ENCODE measurements at regions not wholly inside any gene's neighbourhood (a gene's known extent, or its start where the extent isn't known, plus 50 kb on each side); places are given as distances from the start of the nearest gene placed in this dataset.
"Not testable (repeated sequence)": the region's sequence is repeated elsewhere in the genome, so short reads cannot be mapped to it uniquely, and the experiment has no call there.

GRCh38 chr6:50362706-50363105, 313.0 kb upstream of the DEFB112 start:
- Mint-ChIP-seq H3K4me1 (no peaks in the 10 kb centered on the region), H3K4me3 (no peak overlapping the region), H3K36me3 (no peaks in the 10 kb centered on the region), H3K27me3 (no peaks in the 10 kb centered on the region), H3K9me3 (peaks cover 3 to 30% (median 7%) of the 10 kb centered on the region in 5 donors), H3K27ac (no peak overlapping the region)
- H3K27ac ChIP-seq (ENCODE audit: low read depth, low read length) = no peak overlapping the region
- no peak overlapping the region for H3K4me3 ChIP-seq (ENCODE audit: low read length)
- ChIA-PET CTCF (no interaction called here), POLR2A (no interaction called here)
- H3K27me3 ChIP-seq (ENCODE audit: insufficient read depth, low read length, poor library complexity, severe bottlenecking) = no peaks in the 10 kb centered on the region
- no peaks in the 10 kb centered on the region for H3K4me1 ChIP-seq (ENCODE audit: insufficient read depth, low read length)
- no peak for DNase-seq
- H3K9me3 ChIP-seq (ENCODE audit: low read length) = no peaks in the 10 kb centered on the region
- H3K36me3 ChIP-seq (ENCODE audit: insufficient read depth, low read length) = no peaks in the 10 kb centered on the region

GRCh38 chr6:50369996-50370395, 320.3 kb upstream of the DEFB112 start:
- Histone ChIP-seq H3K36me3 (ENCODE audit: insufficient read depth, low read length) (no peaks in the 10 kb centered on the region), H3K4me1 (ENCODE audit: insufficient read depth, low read length) (no peaks in the 10 kb centered on the region), H3K27ac (ENCODE audit: low read depth, low read length) (no peak overlapping the region), H3K4me3 (ENCODE audit: low read length) (no peak overlapping the region), H3K9me3 (ENCODE audit: low read length) (no peaks in the 10 kb centered on the region), H3K27me3 (ENCODE audit: insufficient read depth, low read length, poor library complexity, severe bottlenecking) (no peaks in the 10 kb centered on the region)
- CTCF ChIA-PET = no interaction called here
- H3K36me3 Mint-ChIP-seq = no peaks in the 10 kb centered on the region
- no peaks in the 10 kb centered on the region for H3K27me3 Mint-ChIP-seq
- H3K27ac Mint-ChIP-seq = no peak overlapping the region
- POLR2A ChIA-PET = no interaction called here
- peaks cover under 1 to 20% (median 3%) of the 10 kb centered on the region in 5 donors for H3K9me3 Mint-ChIP-seq
- no peaks in the 10 kb centered on the region for H3K4me1 Mint-ChIP-seq
- DNase-seq = no peak
- H3K4me3 Mint-ChIP-seq = no peak overlapping the region

DNA sequence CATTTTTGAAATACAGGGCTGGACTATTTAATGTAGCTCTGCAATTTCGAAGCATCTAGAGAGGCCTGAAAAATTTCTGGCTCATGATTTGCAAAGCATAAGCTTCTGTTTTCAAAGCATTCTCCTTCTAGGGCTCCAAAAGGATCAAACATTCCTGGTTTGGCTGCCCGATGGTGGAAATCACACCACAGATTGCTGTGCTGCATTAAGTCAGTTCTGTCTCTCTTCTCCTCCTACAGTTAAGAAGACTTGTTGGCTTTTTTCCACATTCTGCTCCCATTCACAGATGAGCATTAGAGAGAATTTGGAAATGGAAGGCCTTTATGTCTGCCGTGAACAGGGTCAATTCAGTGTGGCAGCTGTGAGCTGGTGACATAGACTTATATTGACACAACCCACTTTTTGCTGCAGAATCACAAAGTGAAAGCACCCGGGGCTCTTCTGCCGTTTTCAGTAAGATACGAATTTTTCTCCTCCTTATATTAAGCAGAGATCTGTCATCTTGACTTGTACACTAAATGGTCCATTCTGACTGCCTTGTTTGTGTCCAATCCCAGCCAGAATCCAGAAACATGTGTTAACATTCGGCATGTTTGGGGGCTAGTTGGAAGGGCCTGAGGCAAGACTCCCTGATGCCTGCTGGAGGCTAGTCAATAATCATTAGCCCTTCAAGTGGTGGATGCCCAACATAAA, 330.8 kb upstream of the DEFB112 start:
- H3K4me3 Mint-ChIP-seq = no peak overlapping the region
- no peaks in the 10 kb centered on the region for H3K27me3 Mint-ChIP-seq
- CTCF ChIA-PET = no interaction called here
- Histone ChIP-seq H3K4me3 (ENCODE audit: low read length) (no peak overlapping the region), H3K9me3 (ENCODE audit: low read length) (no peaks in the 10 kb centered on the region), H3K27ac (ENCODE audit: low read depth, low read length) (no peak overlapping the region), H3K36me3 (ENCODE audit: insufficient read depth, low read length) (no peaks in the 10 kb centered on the region), H3K27me3 (ENCODE audit: insufficient read depth, low read length, poor library complexity, severe bottlenecking) (no peaks in the 10 kb centered on the region), H3K4me1 (ENCODE audit: insufficient read depth, low read length) (no peaks in the 10 kb centered on the region)
- H3K4me1 Mint-ChIP-seq = no peaks in the 10 kb centered on the region
- no peaks in the 10 kb centered on the region for H3K36me3 Mint-ChIP-seq
- DNase-seq = no peak
- peaks cover 8 to 25% (median 12%) of the 10 kb centered on the region in 5 donors for H3K9me3 Mint-ChIP-seq
- no peak overlapping the region for H3K27ac Mint-ChIP-seq
- POLR2A ChIA-PET = no interaction called here

DNA sequence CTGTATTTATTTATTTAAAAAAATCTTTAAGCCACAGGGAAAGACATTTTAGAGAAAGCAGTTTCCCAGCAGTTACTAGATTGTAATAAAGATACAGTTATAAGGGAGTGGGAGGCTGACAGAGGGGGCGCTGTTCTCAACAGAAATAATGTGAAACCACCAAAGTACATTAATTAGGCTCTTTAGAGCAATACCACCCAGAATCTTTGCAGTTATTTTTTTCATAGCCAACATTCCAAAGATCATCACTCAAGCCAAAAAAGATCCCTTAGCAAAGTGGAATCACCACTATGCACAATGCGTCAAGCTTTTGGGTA, 331.3 kb upstream of the DEFB112 start:
- no peak overlapping the region for H3K4me3 Mint-ChIP-seq
- Histone ChIP-seq H3K27me3 (ENCODE audit: insufficient read depth, low read length, poor library complexity, severe bottlenecking) (no peaks in the 10 kb centered on the region), H3K9me3 (ENCODE audit: low read length) (no peaks in the 10 kb centered on the region), H3K27ac (ENCODE audit: low read depth, low read length) (no peak overlapping the region), H3K36me3 (ENCODE audit: insufficient read depth, low read length) (no peaks in the 10 kb centered on the region), H3K4me3 (ENCODE audit: low read length) (no peak overlapping the region), H3K4me1 (ENCODE audit: insufficient read depth, low read length) (no peaks in the 10 kb centered on the region)
- ChIA-PET CTCF (no interaction called here), POLR2A (no interaction called here)
- H3K27me3 Mint-ChIP-seq = no peaks in the 10 kb centered on the region
- H3K4me1 Mint-ChIP-seq = no peaks in the 10 kb centered on the region
- H3K27ac Mint-ChIP-seq = no peak overlapping the region
- no peaks in the 10 kb centered on the region for H3K36me3 Mint-ChIP-seq
- H3K9me3 Mint-ChIP-seq = peaks cover 5 to 20% (median 11%) of the 10 kb centered on the region in 5 donors
- no peak for DNase-seq

- Histone ChIP-seq H3K4me1 (ENCODE audit: insufficient read depth, low read length) (no peaks in the 10 kb centered on the region), H3K27ac (ENCODE audit: low read depth, low read length) (no peak overlapping the region), H3K36me3 (ENCODE audit: insufficient read depth, low read length) (no peaks in the 10 kb centered on the region), H3K27me3 (ENCODE audit: insufficient read depth, low read length, poor library complexity, severe bottlenecking) (no peaks in the 10 kb centered on the region), H3K4me3 (ENCODE audit: low read length) (no peak overlapping the region), H3K9me3 (ENCODE audit: low read length) (no peaks in the 10 kb centered on the region)
- Mint-ChIP-seq H3K36me3 (no peaks in the 10 kb centered on the region), H3K4me3 (no peak overlapping the region), H3K4me1 (no peaks in the 10 kb centered on the region), H3K9me3 (peaks cover 5 to 20% (median 11%) of the 10 kb centered on the region in 5 donors), H3K27me3 (peaks cover 0 to 2% of the 10 kb centered on the region in 2 donors), H3K27ac (no peak overlapping the region)
- no peak for DNase-seq
- POLR2A ChIA-PET = no interaction called here
- CTCF ChIA-PET = no interaction called here
Measured at GRCh38 chr6:50390416-50390815, 322.9 kb upstream of the TFAP2D start.

DNA sequence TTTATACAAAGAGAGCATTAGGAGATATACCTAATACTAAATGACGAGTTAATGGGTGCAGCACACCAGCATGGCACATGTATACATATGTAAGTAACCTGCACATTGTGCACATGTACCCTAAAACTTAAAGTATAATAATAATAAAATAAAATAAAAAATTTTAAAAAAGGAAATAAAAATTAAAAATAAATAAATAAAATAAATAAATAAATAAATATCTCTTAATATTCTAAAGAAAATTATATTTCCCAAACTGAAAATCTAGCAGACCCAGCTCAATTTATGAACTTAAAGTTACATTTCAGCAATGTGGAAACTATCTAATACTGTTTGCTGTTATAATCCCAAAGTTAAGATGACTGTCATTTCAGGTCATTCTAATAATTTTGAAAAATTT, 319.2 kb upstream of the TFAP2D start:
- DNase-seq; H3K27me3 Mint-ChIP-seq; H3K36me3 ChIP-seq (ENCODE audit: insufficient read depth, low read length); H3K9me3 ChIP-seq (ENCODE audit: low read length); H3K27ac ChIP-seq (ENCODE audit: low read depth, low read length); CTCF ChIA-PET; H3K36me3 Mint-ChIP-seq; H3K4me3 Mint-ChIP-seq; H3K27ac Mint-ChIP-seq; H3K4me1 Mint-ChIP-seq; POLR2A ChIA-PET; H3K4me1 ChIP-seq (ENCODE audit: insufficient read depth, low read length); H3K27me3 ChIP-seq (ENCODE audit: insufficient read depth, low read length, poor library complexity, severe bottlenecking); H3K4me3 ChIP-seq (ENCODE audit: low read length): not testable (repeated sequence)
- H3K9me3 Mint-ChIP-seq = peaks cover 1 to 15% (median 6%) of the 10 kb centered on the region in 5 donors

GRCh38 chr6:50404643-50405042, 308.7 kb upstream of the TFAP2D start:
- Mint-ChIP-seq H3K4me1 (no peaks in the 10 kb centered on the region), H3K9me3 (peaks cover 8 to 18% (median 12%) of the 10 kb centered on the region in 5 donors), H3K27ac (peak overlapping the region in 1 of 8 donors; percentile 38), H3K27me3 (peaks cover 0 to 1% of the 10 kb centered on the region in 2 donors), H3K36me3 (no peaks in the 10 kb centered on the region), H3K4me3 (no peak overlapping the region)
- no peaks in the 10 kb centered on the region for H3K27me3 ChIP-seq (ENCODE audit: insufficient read depth, low read length, poor library complexity, severe bottlenecking)
- H3K4me3 ChIP-seq (ENCODE audit: low read length) = no peak overlapping the region
- no peak for DNase-seq
- CTCF ChIA-PET = no interaction called here
- H3K36me3 ChIP-seq (ENCODE audit: insufficient read depth, low read length) = no peaks in the 10 kb centered on the region
- H3K4me1 ChIP-seq (ENCODE audit: insufficient read depth, low read length) = no peaks in the 10 kb centered on the region
- no peak overlapping the region for H3K27ac ChIP-seq (ENCODE audit: low read depth, low read length)
- POLR2A ChIA-PET = no interaction called here
- no peaks in the 10 kb centered on the region for H3K9me3 ChIP-seq (ENCODE audit: low read length)

GRCh38 chr6:50410579-50410978, 302.7 kb upstream of the TFAP2D start:
- ChIA-PET CTCF (no interaction called here), POLR2A (no interaction called here)
- Histone ChIP-seq H3K4me1 (ENCODE audit: insufficient read depth, low read length) (no peaks in the 10 kb centered on the region), H3K27me3 (ENCODE audit: insufficient read depth, low read length, poor library complexity, severe bottlenecking) (no peaks in the 10 kb centered on the region), H3K9me3 (ENCODE audit: low read length) (no peaks in the 10 kb centered on the region), H3K4me3 (ENCODE audit: low read length) (no peak overlapping the region), H3K27ac (ENCODE audit: low read depth, low read length) (no peak overlapping the region), H3K36me3 (ENCODE audit: insufficient read depth, low read length) (no peaks in the 10 kb centered on the region)
- H3K36me3 Mint-ChIP-seq = peaks cover 0 to 2% (median 0%) of the 10 kb centered on the region in 3 donors
- peaks cover 3 to 15% (median 11%) of the 10 kb centered on the region in 5 donors for H3K9me3 Mint-ChIP-seq
- no peak for DNase-seq
- no peak overlapping the region for H3K27ac Mint-ChIP-seq
- no peaks in the 10 kb centered on the region for H3K4me1 Mint-ChIP-seq
- H3K4me3 Mint-ChIP-seq = no peak overlapping the region
- H3K27me3 Mint-ChIP-seq = no peaks in the 10 kb centered on the region

- DNase-seq; H3K27ac Mint-ChIP-seq; H3K4me1 Mint-ChIP-seq; H3K27ac ChIP-seq (ENCODE audit: low read depth, low read length); CTCF ChIA-PET; H3K27me3 ChIP-seq (ENCODE audit: insufficient read depth, low read length, poor library complexity, severe bottlenecking); H3K4me1 ChIP-seq (ENCODE audit: insufficient read depth, low read length); H3K9me3 ChIP-seq (ENCODE audit: low read length); H3K4me3 Mint-ChIP-seq; H3K27me3 Mint-ChIP-seq; H3K4me3 ChIP-seq (ENCODE audit: low read length); H3K36me3 ChIP-seq (ENCODE audit: insufficient read depth, low read length); H3K36me3 Mint-ChIP-seq; POLR2A ChIA-PET: not testable (repeated sequence)
- peaks cover 4 to 18% (median 13%) of the 10 kb centered on the region in 5 donors for H3K9me3 Mint-ChIP-seq
Measured at GRCh38 chr6:50421041-50421440, 292.3 kb upstream of the TFAP2D start.
